Thoracic aorta (tissue), 2 donors: ENCODE measurements at regions not wholly inside any gene's neighbourhood (a gene's known extent, or its start where the extent isn't known, plus 50 kb on each side); places are given as distances from the start of the nearest gene placed in this dataset.

Experiments used
- ATAC-seq: fragments of 150-250 bp; one replicate; pipeline ENCODE4 v1.8.0; 2017; ENCODE audit warnings: low read depth; ENCODE audit not compliant: insufficient number of reproducible peaks, low FRiP score
- DNase-seq: peaks from one replicate; pipeline ENCODE4 v3.0.0-alpha.2; 2020; ENCODE audit warnings: low spot score
- H3K27ac ChIP-seq, 2 donors: fragments of 200-600 bp; sonication (generic); 1 replicate in 1 of 2; 2 replicates in 1 of 2; pipeline ENCODE4 v1.5.1; 2016; ENCODE audit warnings: mild to moderate bottlenecking in 2 of 2, moderate library complexity in 2 of 2
- H3K27me3 ChIP-seq: fragments of 200-600 bp; sonication (generic); replicated peaks from 2 replicates; pipeline ENCODE4 v1.6.0; 2016; ENCODE audit warnings: mild to moderate bottlenecking; ENCODE audit not compliant: insufficient read depth
- H3K36me3 ChIP-seq: fragments of 200-600 bp; sonication (generic); one replicate; pipeline ENCODE4 v1.5.1; 2016
- H3K4me1 ChIP-seq, 2 donors: fragments of 200-600 bp; sonication (generic); 1 replicate in 1 of 2; 2 replicates in 1 of 2; pipeline versions ENCODE4 v1.5.1 to v1.6.0; 2016; ENCODE audit warnings: low read depth in 2 of 2, mild to moderate bottlenecking in 1 of 2; ENCODE audit not compliant: control insufficient read depth in 1 of 2
- H3K4me3 ChIP-seq: fragments of 200-600 bp; sonication (generic); 2 replicates; pipeline ENCODE4 v1.5.1; 2016; ENCODE audit warnings: mild to moderate bottlenecking
- H3K9me3 ChIP-seq: fragments of 200-600 bp; sonication (generic); 2 replicates; pipeline ENCODE4 v1.5.1; 2016
- TF ChIP-seq, protein P1 (sequence below): fragments of 200-600 bp; sonication (generic); IDR thresholded peaks from one replicate; pipeline ENCODE4 v1.5.1; 2019; ENCODE audit warnings: antibody characterized with exemption

- H3K9me3 ChIP-seq = peaks cover 7% of the 10 kb centered on the region
- H3K27me3 ChIP-seq = no peaks in the 10 kb centered on the region
- TF ChIP-seq, protein P1, sequence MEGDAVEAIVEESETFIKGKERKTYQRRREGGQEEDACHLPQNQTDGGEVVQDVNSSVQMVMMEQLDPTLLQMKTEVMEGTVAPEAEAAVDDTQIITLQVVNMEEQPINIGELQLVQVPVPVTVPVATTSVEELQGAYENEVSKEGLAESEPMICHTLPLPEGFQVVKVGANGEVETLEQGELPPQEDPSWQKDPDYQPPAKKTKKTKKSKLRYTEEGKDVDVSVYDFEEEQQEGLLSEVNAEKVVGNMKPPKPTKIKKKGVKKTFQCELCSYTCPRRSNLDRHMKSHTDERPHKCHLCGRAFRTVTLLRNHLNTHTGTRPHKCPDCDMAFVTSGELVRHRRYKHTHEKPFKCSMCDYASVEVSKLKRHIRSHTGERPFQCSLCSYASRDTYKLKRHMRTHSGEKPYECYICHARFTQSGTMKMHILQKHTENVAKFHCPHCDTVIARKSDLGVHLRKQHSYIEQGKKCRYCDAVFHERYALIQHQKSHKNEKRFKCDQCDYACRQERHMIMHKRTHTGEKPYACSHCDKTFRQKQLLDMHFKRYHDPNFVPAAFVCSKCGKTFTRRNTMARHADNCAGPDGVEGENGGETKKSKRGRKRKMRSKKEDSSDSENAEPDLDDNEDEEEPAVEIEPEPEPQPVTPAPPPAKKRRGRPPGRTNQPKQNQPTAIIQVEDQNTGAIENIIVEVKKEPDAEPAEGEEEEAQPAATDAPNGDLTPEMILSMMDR = no peak
- no peaks in the 10 kb centered on the region for H3K36me3 ChIP-seq
- no peaks in the 10 kb centered on the region for H3K4me1 ChIP-seq
- ATAC-seq (no peak), DNase-seq (no peak)
- no peak overlapping the region for H3K4me3 ChIP-seq
- no peak overlapping the region for H3K27ac ChIP-seq
These were observed 166.7 kb downstream of the ST6GAL2 start for GRCh38 chr2:106719222-106719621.

DNA sequence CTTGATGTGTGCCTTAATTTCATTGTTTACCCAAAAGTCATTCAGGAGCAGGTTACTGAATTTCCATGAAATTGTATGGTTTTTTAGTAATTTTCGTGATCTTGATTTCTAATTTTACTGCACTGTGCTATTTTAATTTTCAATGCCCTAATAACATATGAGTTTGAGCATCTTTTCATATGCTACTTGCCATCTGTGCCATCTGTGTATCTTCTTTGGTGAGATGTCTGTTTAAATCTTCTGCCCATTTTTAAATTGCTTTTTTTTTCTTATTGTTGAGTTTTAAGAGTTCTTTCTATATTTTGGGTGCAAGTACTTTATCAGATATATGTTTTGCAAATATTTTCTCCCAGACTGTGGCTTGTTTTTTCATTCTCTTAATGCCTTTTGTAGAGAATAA, 165.9 kb downstream of the ST6GAL2 start:
- Histone ChIP-seq H3K36me3 (no peaks in the 10 kb centered on the region), H3K27ac (no peak overlapping the region), H3K27me3 (no peaks in the 10 kb centered on the region), H3K9me3 (peaks cover 7% of the 10 kb centered on the region), H3K4me3 (no peak overlapping the region), H3K4me1 (no peaks in the 10 kb centered on the region)
- DNase-seq (no peak), ATAC-seq (no peak)
- TF ChIP-seq, protein P1 = no peak

- H3K27me3 ChIP-seq = no peaks in the 10 kb centered on the region
- H3K9me3 ChIP-seq = no peaks in the 10 kb centered on the region
- DNase-seq = no peak
- H3K27ac ChIP-seq = no peak overlapping the region
- ATAC-seq = no peak
- H3K4me1 ChIP-seq = no peaks in the 10 kb centered on the region
- no peaks in the 10 kb centered on the region for H3K36me3 ChIP-seq
- H3K4me3 ChIP-seq = no peak overlapping the region
- TF ChIP-seq, protein P1 = no peak
These were observed 161.6 kb downstream of the ST6GAL2 start for GRCh38 chr2:106724301-106724794.

DNA sequence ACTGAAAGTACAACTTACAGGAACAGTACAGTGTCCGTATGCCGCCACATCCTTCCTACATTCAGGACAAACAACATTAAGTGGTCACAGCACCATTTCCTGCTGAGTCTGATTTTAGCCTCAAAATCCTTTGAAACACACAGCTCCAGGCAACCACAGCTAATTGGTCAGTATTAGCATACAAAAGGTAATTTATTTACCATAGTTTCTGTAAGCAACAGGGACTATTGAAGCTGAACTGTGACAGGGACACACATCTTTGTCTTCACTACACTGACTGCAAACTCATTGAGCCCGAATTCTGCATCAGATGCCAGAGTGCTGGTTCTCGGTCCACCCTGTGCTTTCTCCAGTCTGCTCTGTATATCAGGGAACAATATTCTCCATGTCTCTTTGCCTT, 151.8 kb downstream of the ST6GAL2 start:
- TF ChIP-seq, protein P1 = no peak
- ATAC-seq (no peak), DNase-seq (no peak)
- Histone ChIP-seq H3K4me1 (no peaks in the 10 kb centered on the region), H3K4me3 (no peak overlapping the region), H3K36me3 (no peaks in the 10 kb centered on the region), H3K27me3 (no peaks in the 10 kb centered on the region), H3K27ac (no peak overlapping the region), H3K9me3 (no peaks in the 10 kb centered on the region)

- Histone ChIP-seq H3K27ac (no peak overlapping the region), H3K36me3 (no peaks in the 10 kb centered on the region), H3K4me3 (no peak overlapping the region), H3K4me1 (no peaks in the 10 kb centered on the region), H3K9me3 (no peaks in the 10 kb centered on the region), H3K27me3 (no peaks in the 10 kb centered on the region)
- no peak for ATAC-seq
- TF ChIP-seq, protein P1 = no peak
- no peak for DNase-seq
These were observed 150.2 kb downstream of the ST6GAL2 start for GRCh38 chr2:106735807-106736206.
